ENCODE measurements at regions not wholly inside any gene's neighbourhood (a gene's known extent, or its start where the extent isn't known, plus 50 kb on each side); places are given as distances from the start of the nearest gene placed in this dataset.

DNA sequence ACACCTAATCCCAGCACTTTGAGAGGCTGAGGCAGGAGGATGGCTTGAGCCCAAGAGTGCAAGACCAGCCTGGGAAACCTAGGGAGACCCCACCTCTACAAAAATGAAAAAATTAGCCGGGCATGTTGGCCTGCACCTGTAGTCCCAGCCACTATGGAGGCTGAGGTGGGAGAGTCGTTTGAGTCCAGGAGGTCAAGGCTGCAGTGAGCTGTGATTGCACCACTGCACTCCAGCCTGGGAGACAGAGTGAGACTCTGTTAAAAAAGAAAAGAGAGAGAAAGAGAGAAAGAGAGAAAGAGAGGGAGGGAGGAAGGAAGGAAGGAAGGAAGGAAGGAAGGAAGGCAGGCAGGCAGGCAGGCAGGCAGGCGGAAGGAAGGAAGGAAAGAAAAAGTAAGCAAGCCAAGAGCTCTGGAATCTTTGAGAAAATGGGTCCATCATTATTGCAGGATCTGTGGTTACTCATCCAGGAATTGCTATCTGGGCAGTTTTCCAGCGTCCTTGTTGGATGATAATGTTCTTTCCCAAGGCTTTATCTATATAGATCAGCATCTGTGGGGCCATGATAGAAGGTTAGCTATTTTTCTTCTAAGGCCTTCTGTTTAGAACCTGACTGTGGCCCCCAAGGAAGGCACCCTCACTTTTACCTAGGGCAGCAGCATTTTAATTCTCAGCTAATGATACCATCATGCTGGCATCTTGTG is 533.2 kb upstream of the CDH5 start:
- TF ChIP-seq POLR2A (IDR thresholded peaks at IDR 0.05) (no peak), CTCF (IDR thresholded peaks at IDR 0.05) (no peak)
